ENCODE measurements at regions not wholly inside any gene's neighbourhood (a gene's known extent, or its start where the extent isn't known, plus 50 kb on each side); places are given as distances from the start of the nearest gene placed in this dataset.

DNA sequence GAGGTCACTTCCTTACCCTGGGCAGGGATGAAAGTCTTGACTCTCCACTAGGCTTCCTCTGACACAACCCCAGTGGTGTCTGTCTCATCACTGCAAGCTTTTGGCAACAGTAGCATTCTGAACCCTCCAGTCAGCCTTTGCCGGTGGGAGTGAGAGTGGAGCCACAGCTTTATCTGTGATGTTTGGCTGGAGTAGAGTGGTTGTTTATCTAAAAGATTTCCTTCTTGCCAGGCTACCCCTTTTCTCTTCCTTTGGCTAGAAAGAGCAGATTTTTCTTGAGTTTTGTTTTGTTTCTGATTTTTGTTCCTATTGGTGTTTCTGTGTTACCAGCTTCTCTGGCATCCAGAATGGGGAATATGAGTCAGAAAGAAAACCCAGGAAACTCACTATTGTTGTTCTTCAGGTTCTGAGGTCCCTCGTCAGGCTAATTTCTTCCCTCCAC is 98.9 kb upstream of the KIF5B start:
- DNase-seq (ENCODE audit: extremely low read depth in 1 of 4, low spot score in 3 of 4) (no peak), ATAC-seq (no peak), FAIRE-seq (no peak)
- Histone ChIP-seq H3K27ac (ENCODE audit: extremely low read depth, low read depth, low read length) (no peak overlapping the region), H3K4me3 (no peak overlapping the region), H3K27me3 (ENCODE audit: control insufficient read depth in 2 of 2, insufficient read depth in 2 of 2, low read length in 2 of 2) (peaks cover 13 to 17% of the 10 kb centered on the region in 2 experiments), H3K79me2 (ENCODE audit: control insufficient read depth, insufficient read depth, low read length) (no peaks in the 10 kb centered on the region), H3K9me3 (replicated peaks; ENCODE audit: control insufficient read depth, insufficient read depth, low read depth, low read length) (no peaks in the 10 kb centered on the region), H4K20me1 (replicated peaks; ENCODE audit: control insufficient read depth, insufficient read depth, low read length) (no peaks in the 10 kb centered on the region), H3K4me1 (replicated peaks in 1 of 2; ENCODE audit: control insufficient read depth in 2 of 2, insufficient read depth in 2 of 2, low read length in 2 of 2) (peaks cover 4 to 5% of the 10 kb centered on the region in 2 experiments; a peak in 3 of 5 replicates), H3K9ac (ENCODE audit: insufficient read depth in 1 of 2, low read depth in 2 of 2, low read length in 2 of 2) (no peak overlapping the region), H2AFZ (ENCODE audit: low read depth, low read length) (no peak overlapping the region), H3K9me1 (ENCODE audit: control insufficient read depth, insufficient read depth, low read length) (no peaks in the 10 kb centered on the region), H3K4me2 (ENCODE audit: insufficient read depth, low read length) (no peak overlapping the region), H3K36me3 (ENCODE audit: control insufficient read depth, insufficient read depth, low read length) (no peaks in the 10 kb centered on the region)
- 5% methylated on average over 2 of the region's 2 CpGs for WGBS (ENCODE audit: insufficient coverage, low coverage, missing lambda C conversion rate)
- in situ Hi-C loops (cut with MboI) (no loop called here), intact Hi-C loops (cut with micrococcal nuclease) (no loop called here)
- no TSS peak for BruUV-seq (replicated peaks)
- CTCF ChIA-PET (ENCODE audit: low intra/inter-chr PET ratio) = no interaction called here
- POLR2A ChIA-PET = no interaction called here
- TF ChIP-seq PCBP2 (IDR thresholded peaks at IDR 0.05; ENCODE audit: low read depth, low read length, poor library complexity, severe bottlenecking) (no peak), ZNF644 (tag; IDR thresholded peaks at IDR 0.05; ENCODE audit: low read depth) (no peak), ID3 (CRISPR knock-in tag; IDR thresholded peaks at IDR 0.05) (no peak), ID3 (tag; IDR thresholded peaks at IDR 0.05) (no peak), SMAD3 (CRISPR knock-in tag; conservative IDR thresholded peaks at IDR 0.05) (no peak), HNRNPL (IDR thresholded peaks at IDR 0.05; ENCODE audit: low read depth, low read length) (no peak), NFE2 (IDR thresholded peaks at IDR 0.05; ENCODE audit: low read depth) (no peak), ZNF282 (CRISPR knock-in tag; IDR thresholded peaks at IDR 0.05) (no peak), CBX1 (IDR thresholded peaks at IDR 0.05; ENCODE audit: low read depth) (no peak), SMARCE1 (IDR thresholded peaks at IDR 0.05) (no peak), ARID2 (IDR thresholded peaks at IDR 0.05) (no peak), ZBTB12 (CRISPR knock-in tag; IDR thresholded peaks at IDR 0.05) (no peak), ZNF778 (CRISPR knock-in tag; IDR thresholded peaks at IDR 0.05) (no peak), NR3C1 (CRISPR knock-in tag; IDR thresholded peaks at IDR 0.05) (no peak)
- TF ChIP-seq, protein P1, sequence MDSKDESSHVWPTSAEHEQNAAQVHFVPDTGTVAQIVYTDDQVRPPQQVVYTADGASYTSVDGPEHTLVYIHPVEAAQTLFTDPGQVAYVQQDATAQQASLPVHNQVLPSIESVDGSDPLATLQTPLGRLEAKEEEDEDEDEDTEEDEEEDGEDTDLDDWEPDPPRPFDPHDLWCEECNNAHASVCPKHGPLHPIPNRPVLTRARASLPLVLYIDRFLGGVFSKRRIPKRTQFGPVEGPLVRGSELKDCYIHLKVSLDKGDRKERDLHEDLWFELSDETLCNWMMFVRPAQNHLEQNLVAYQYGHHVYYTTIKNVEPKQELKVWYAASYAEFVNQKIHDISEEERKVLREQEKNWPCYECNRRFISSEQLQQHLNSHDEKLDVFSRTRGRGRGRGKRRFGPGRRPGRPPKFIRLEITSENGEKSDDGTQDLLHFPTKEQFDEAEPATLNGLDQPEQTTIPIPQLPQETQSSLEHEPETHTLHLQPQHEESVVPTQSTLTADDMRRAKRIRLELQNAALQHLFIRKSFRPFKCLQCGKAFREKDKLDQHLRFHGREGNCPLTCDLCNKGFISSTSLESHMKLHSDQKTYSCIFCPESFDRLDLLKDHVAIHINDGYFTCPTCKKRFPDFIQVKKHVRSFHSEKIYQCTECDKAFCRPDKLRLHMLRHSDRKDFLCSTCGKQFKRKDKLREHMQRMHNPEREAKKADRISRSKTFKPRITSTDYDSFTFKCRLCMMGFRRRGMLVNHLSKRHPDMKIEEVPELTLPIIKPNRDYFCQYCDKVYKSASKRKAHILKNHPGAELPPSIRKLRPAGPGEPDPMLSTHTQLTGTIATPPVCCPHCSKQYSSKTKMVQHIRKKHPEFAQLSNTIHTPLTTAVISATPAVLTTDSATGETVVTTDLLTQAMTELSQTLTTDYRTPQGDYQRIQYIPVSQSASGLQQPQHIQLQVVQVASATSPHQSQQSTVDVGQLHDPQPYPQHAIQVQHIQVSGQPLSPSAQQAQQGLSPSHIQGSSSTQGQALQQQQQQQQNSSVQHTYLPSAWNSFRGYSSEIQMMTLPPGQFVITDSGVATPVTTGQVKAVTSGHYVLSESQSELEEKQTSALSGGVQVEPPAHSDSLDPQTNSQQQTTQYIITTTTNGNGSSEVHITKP (IDR thresholded peaks at IDR 0.05; ENCODE audit: partially characterized antibody) = no peak
- TF ChIP-seq, protein P2, sequence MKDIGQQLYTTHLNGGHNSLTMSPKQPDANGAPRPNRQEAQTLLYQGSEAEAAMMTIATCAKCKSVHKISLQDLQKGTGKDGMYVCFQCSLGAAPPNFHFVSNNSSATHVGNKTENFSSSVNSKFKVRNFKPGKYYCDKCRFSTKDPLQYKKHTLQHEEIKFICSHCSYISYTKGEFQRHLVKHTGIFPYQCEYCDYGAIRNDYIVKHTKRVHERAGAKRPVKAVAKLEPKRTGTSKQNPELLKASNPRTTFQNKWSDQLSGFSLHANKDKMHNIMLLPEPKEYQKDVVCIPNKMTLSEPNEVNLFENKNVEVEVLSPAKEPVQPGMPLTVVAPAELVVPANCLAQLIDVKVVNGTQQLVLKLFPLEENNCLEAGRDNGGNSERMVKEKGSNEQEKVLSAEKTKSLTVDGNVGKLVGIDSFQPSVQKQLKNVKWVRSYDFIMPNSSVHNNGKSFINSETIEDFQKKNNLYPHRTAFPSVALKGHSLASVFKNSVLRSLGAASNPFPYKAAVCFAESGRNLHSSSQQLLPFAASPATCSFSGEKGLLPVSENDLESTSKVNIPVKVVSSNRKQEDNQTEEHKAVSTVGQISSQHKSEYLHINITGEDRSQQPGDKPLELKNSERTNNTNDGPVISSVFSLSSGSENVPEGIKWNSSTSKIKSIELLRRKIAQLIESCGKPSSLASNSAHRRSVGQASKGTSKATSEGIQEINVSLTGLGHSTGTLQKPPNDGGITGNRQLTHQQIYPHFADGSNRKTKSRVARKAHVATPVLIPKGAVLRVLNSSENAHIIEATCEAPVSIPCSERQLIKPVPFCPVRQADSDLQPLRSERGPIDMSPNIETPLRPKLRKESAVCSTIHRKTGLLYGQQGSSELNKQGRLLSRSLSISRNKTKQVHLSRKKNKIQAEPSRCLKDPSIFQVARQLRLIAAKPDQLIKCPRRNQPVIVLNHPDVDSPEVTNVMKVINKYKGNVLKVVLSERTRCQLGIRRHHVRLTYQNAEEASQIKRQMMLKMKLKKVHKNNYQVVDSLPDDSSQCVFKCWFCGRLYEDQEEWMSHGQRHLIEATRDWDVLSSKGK (CRISPR knock-in tag; IDR thresholded peaks at IDR 0.05) = no peak

All from K562 (cell line).